HG02623 (cell line): ENCODE measurements at regions not wholly inside any gene's neighbourhood (a gene's known extent, or its start where the extent isn't known, plus 50 kb on each side); places are given as distances from the start of the nearest gene placed in this dataset.

Source experiments
- ATAC-seq: cut with Tn5 transposase; IDR thresholded peaks from one replicate; pipeline ENCODE4 v1.9.1; 2021; ENCODE audit warnings: moderate library complexity; ENCODE audit not compliant: unreplicated experiment

- no peak for ATAC-seq
Observed at GRCh38 chr4:120526033-120526432, 396.5 kb downstream of the PRDM5 start.

GRCh38 chr4:120525106-120525505, 397.4 kb downstream of the PRDM5 start:
- ATAC-seq = no peak

GRCh38 chr4:120524237-120524636, 398.3 kb downstream of the PRDM5 start:
- no peak for ATAC-seq

GRCh38 chr4:120520761-120521160, 401.8 kb downstream of the PRDM5 start:
- no peak for ATAC-seq

- ATAC-seq = no peak
Observed at GRCh38 chr4:120517966-120518365, 404.6 kb downstream of the PRDM5 start.

- no peak for ATAC-seq
Observed at GRCh38 chr4:120509719-120510118, 412.8 kb downstream of the PRDM5 start.

- no peak for ATAC-seq
Observed at GRCh38 chr4:120509222-120509621, 413.3 kb downstream of the PRDM5 start.

- no peak for ATAC-seq
Observed at GRCh38 chr4:120508036-120508435, 414.5 kb downstream of the PRDM5 start.

- ATAC-seq = no peak
Observed at GRCh38 chr4:120506536-120506935, 416.0 kb downstream of the PRDM5 start.

GRCh38 chr4:120498678-120499077, 423.8 kb downstream of the PRDM5 start:
- no peak for ATAC-seq

GRCh38 chr4:120491481-120491880, 424.8 kb upstream of the MAD2L1 start:
- no peak for ATAC-seq

GRCh38 chr4:120481756-120482155, 415.1 kb upstream of the MAD2L1 start:
- no peak for ATAC-seq

- ATAC-seq = no peak
Observed at GRCh38 chr4:120472447-120473131, 405.9 kb upstream of the MAD2L1 start.

GRCh38 chr4:120466429-120466828, 399.8 kb upstream of the MAD2L1 start:
- ATAC-seq = no peak

- no peak for ATAC-seq
Observed at GRCh38 chr4:120454788-120455187, 388.1 kb upstream of the MAD2L1 start.

GRCh38 chr4:120452536-120452935, 385.9 kb upstream of the MAD2L1 start:
- no peak for ATAC-seq

- ATAC-seq = no peak
Observed at GRCh38 chr4:120452001-120452400, 385.4 kb upstream of the MAD2L1 start.

GRCh38 chr4:120447774-120448173, 381.1 kb upstream of the MAD2L1 start:
- ATAC-seq = no peak

GRCh38 chr4:120446051-120446567, 379.5 kb upstream of the MAD2L1 start:
- peak; percentile 95 for ATAC-seq

- no peak for ATAC-seq
Observed at GRCh38 chr4:120445186-120445585, 378.5 kb upstream of the MAD2L1 start.

- ATAC-seq = no peak
Observed at GRCh38 chr4:120443116-120443515, 376.5 kb upstream of the MAD2L1 start.

GRCh38 chr4:120440730-120441129, 374.1 kb upstream of the MAD2L1 start:
- ATAC-seq = no peak

GRCh38 chr4:120435179-120435578, 368.5 kb upstream of the MAD2L1 start:
- ATAC-seq = no peak
